ENCODE measurements at regions not wholly inside any gene's neighbourhood (a gene's known extent, or its start where the extent isn't known, plus 50 kb on each side); places are given as distances from the start of the nearest gene placed in this dataset.

- Histone ChIP-seq H4K20me1 (replicated peaks; ENCODE audit: control insufficient read depth, insufficient read depth, low read length) (no peaks in the 10 kb centered on the region), H3K36me3 (ENCODE audit: control insufficient read depth, insufficient read depth, low read length) (no peaks in the 10 kb centered on the region), H3K27ac (ENCODE audit: extremely low read depth, low read depth, low read length) (no peak overlapping the region), H2AFZ (ENCODE audit: low read depth, low read length) (no peak overlapping the region), H3K4me2 (ENCODE audit: insufficient read depth, low read length) (no peak overlapping the region), H3K4me1 (replicated peaks in 1 of 2; ENCODE audit: control insufficient read depth in 2 of 2, insufficient read depth in 2 of 2, low read length in 2 of 2) (no peaks in the 10 kb centered on the region), H3K4me3 (no peak overlapping the region), H3K9me3 (replicated peaks; ENCODE audit: control insufficient read depth, insufficient read depth, low read depth, low read length) (no peaks in the 10 kb centered on the region), H3K27me3 (ENCODE audit: control insufficient read depth in 2 of 2, insufficient read depth in 2 of 2, low read length in 2 of 2) (peaks cover 0 to 4% of the 10 kb centered on the region in 2 experiments; a peak in 1 of 5 replicates), H3K9me1 (ENCODE audit: control insufficient read depth, insufficient read depth, low read length) (no peaks in the 10 kb centered on the region), H3K79me2 (ENCODE audit: control insufficient read depth, insufficient read depth, low read length) (no peaks in the 10 kb centered on the region), H3K9ac (ENCODE audit: insufficient read depth in 1 of 2, low read depth in 2 of 2, low read length in 2 of 2) (no peak overlapping the region)
- BruUV-seq (replicated peaks) = no TSS peak
- FAIRE-seq (no peak), ATAC-seq (no peak), DNase-seq (ENCODE audit: extremely low read depth in 1 of 4, low spot score in 3 of 4) (no peak)
- WGBS (ENCODE audit: insufficient coverage, low coverage, missing lambda C conversion rate) = 0% methylated on average over 1 of the region's 1 CpG
- intact Hi-C loops (cut with micrococcal nuclease) (no loop called here), in situ Hi-C loops (cut with MboI) (no loop called here)
- POLR2A ChIA-PET = no interaction called here
- CTCF ChIA-PET (ENCODE audit: low intra/inter-chr PET ratio) = no interaction called here
- TF ChIP-seq ZNF318 (IDR thresholded peaks at IDR 0.05; ENCODE audit: borderline replicate concordance in 1 of 2, low read depth in 1 of 2) (no peak), ZBTB8A (IDR thresholded peaks at IDR 0.05; ENCODE audit: partially characterized antibody) (no peak), SRSF3 (IDR thresholded peaks at IDR 0.05; ENCODE audit: insufficient read depth, low read length) (no peak), RREB1 (CRISPR knock-in tag; IDR thresholded peaks at IDR 0.05) (no peak), HNRNPUL1 (IDR thresholded peaks at IDR 0.05; ENCODE audit: low read length) (no peak), KDM4B (IDR thresholded peaks at IDR 0.05; ENCODE audit: borderline replicate concordance in 2 of 2, low read depth in 1 of 2) (no peak), HDAC8 (tag; IDR thresholded peaks at IDR 0.05) (no peak)
Observed at GRCh38 chr2:136045835-136046570, 60.6 kb upstream of the DARS1 start.

Data from K562 (cell line).